ENCODE measurements at regions not wholly inside any gene's neighbourhood (a gene's known extent, or its start where the extent isn't known, plus 50 kb on each side); places are given as distances from the start of the nearest gene placed in this dataset.

DNA sequence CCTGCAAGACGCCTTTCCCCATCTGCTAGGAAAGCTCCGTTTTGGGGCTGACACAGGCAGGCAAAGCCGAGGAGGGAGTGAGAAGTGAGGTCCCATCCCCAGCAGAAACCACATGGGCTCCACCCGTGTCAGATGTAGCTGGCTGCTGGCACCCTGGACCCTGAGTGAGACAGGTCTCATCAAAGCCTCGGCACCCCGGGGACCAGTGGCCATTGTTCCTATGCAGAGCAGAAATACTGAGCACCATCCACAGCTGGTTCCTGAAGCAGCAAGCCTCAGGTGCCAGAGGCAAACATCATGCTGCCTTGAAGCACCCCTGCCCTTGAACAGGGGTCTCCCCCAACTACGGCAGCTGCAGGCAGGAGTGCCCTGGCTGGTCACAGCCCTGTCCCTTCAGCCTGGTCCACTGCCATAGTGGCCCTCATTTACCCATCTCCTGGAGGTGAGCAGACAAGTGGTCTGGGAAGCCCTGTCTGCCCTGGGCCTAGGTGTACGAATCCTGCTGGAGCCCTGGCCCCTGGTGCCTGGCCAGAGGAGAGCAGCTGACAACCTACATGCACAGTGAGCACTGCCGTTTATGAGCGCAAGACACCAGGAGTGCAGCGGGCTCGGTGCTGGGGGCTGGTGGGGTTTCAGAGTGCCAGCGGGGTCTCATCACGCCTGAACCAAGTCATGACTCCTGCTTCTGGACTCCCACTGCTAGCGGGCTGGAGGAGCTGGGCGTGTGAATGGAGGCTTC is 289.8 kb upstream of the RTL1 start:
- Histone ChIP-seq H3K9me3 (ENCODE audit: low read length) (no peaks in the 10 kb centered on the region), H3K27me3 (ENCODE audit: insufficient read depth, low read length, poor library complexity, severe bottlenecking) (no peaks in the 10 kb centered on the region), H3K4me3 (ENCODE audit: low read length) (no peak overlapping the region), H3K36me3 (ENCODE audit: insufficient read depth, low read length) (no peaks in the 10 kb centered on the region), H3K4me1 (ENCODE audit: insufficient read depth, low read length) (no peaks in the 10 kb centered on the region), H3K27ac (ENCODE audit: low read depth, low read length) (no peak overlapping the region)
- H3K4me3 Mint-ChIP-seq, result no peak overlapping the region
- no peaks in the 10 kb centered on the region for H3K9me3 Mint-ChIP-seq
- POLR2A ChIA-PET, result no interaction called here
- no peak overlapping the region for H3K27ac Mint-ChIP-seq
- H3K36me3 Mint-ChIP-seq, result peaks cover 0 to 1% (median 0%) of the 10 kb centered on the region in 3 donors
- H3K4me1 Mint-ChIP-seq, result no peaks in the 10 kb centered on the region
- CTCF ChIA-PET, result no interaction called here
- H3K27me3 Mint-ChIP-seq, result peaks cover 0 to 2% of the 10 kb centered on the region in 2 donors
- DNase-seq, result no peak

DNA sequence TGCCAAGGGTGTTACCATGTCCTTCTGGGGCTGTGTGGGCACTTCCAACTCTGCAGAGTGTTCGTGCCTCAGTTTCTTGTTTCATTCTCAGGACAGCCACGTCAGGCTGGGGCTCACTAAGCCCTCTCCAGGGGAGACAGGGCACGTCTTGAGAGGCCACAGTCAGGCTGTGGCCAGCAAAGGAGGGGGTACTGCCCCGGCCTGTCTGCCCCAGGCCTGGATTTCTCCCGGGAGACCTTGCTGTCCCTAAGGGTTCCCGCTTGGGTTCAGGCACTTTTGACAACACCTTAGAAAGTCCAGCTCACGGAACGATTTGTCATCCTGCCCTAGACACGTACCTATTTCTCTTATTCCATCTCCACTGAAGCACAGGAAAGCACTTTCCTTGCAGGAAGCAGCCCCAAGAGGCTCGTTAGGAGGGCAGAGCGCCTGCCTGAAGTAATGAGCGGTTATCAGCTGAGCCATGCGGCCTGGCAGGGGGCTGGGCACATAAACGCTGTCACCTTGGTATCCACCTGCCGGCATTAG is 290.4 kb upstream of the RTL1 start:
- CTCF ChIA-PET, result no interaction called here
- no peak for DNase-seq
- H3K27ac Mint-ChIP-seq, result no peak overlapping the region
- Histone ChIP-seq H3K9me3 (ENCODE audit: low read length) (no peaks in the 10 kb centered on the region), H3K27ac (ENCODE audit: low read depth, low read length) (no peak overlapping the region), H3K27me3 (ENCODE audit: insufficient read depth, low read length, poor library complexity, severe bottlenecking) (no peaks in the 10 kb centered on the region), H3K36me3 (ENCODE audit: insufficient read depth, low read length) (no peaks in the 10 kb centered on the region), H3K4me1 (ENCODE audit: insufficient read depth, low read length) (no peaks in the 10 kb centered on the region), H3K4me3 (ENCODE audit: low read length) (no peak overlapping the region)
- no peaks in the 10 kb centered on the region for H3K27me3 Mint-ChIP-seq
- no peak overlapping the region for H3K4me3 Mint-ChIP-seq
- no peaks in the 10 kb centered on the region for H3K9me3 Mint-ChIP-seq
- H3K36me3 Mint-ChIP-seq, result peaks cover 0 to 1% (median 0%) of the 10 kb centered on the region in 3 donors
- H3K4me1 Mint-ChIP-seq, result no peaks in the 10 kb centered on the region
- POLR2A ChIA-PET, result no interaction called here

DNA sequence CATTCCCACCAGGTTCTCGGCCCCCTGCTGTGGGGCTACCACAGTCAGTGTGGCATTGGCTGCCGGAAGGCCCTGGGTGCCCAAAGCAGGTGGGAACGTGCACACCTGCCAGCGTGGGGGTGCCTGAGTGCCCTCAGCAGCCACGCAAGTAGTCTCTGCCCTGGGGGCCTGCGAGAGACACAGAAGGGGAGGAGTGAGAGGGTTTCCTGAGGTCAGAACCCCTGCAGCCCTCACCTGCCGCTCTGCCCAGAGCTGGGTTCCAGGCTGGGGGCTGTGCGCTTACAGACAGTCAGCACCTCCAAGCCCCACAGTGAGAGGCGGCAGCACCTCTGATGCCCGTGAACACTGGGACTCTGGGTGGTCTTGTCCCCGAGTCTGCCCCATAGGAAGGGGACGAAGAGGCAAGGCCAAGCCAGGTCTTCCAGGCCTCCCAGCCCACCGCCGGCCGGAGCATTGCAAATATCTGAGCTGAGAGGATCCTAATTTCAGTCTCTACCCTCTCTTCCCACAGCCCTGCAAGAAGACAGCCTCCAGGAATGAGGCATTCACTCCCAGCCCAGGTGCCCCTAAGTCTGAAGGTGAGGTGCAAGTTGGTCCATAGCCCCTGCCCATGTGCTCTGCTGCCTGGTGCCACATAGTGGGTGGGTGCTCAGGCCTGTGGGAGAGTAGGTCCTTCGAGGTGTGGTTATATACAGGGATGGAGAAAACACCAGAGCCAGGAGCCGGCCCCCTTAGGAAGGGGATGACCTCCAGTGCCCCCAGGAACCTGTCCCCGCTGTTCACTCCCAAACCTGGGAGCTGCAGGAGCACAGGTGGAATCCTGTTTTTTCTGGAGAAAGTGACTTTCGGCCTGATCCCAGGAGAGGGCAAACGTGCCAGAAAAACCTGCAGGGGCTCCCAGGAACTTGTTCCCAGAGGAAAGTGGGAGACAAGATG is 291.1 kb upstream of the RTL1 start:
- CTCF ChIA-PET, result no interaction called here
- Mint-ChIP-seq H3K9me3 (no peaks in the 10 kb centered on the region), H3K27me3 (no peaks in the 10 kb centered on the region), H3K4me1 (no peaks in the 10 kb centered on the region), H3K36me3 (peaks cover 0 to 1% (median 0%) of the 10 kb centered on the region in 3 donors), H3K4me3 (no peak overlapping the region), H3K27ac (no peak overlapping the region)
- H3K9me3 ChIP-seq (ENCODE audit: low read length), result no peaks in the 10 kb centered on the region
- POLR2A ChIA-PET, result no interaction called here
- DNase-seq, result no peak
- H3K36me3 ChIP-seq (ENCODE audit: insufficient read depth, low read length), result no peaks in the 10 kb centered on the region
- no peaks in the 10 kb centered on the region for H3K27me3 ChIP-seq (ENCODE audit: insufficient read depth, low read length, poor library complexity, severe bottlenecking)
- H3K4me3 ChIP-seq (ENCODE audit: low read length), result no peak overlapping the region
- no peaks in the 10 kb centered on the region for H3K4me1 ChIP-seq (ENCODE audit: insufficient read depth, low read length)
- H3K27ac ChIP-seq (ENCODE audit: low read depth, low read length), result no peak overlapping the region

DNA sequence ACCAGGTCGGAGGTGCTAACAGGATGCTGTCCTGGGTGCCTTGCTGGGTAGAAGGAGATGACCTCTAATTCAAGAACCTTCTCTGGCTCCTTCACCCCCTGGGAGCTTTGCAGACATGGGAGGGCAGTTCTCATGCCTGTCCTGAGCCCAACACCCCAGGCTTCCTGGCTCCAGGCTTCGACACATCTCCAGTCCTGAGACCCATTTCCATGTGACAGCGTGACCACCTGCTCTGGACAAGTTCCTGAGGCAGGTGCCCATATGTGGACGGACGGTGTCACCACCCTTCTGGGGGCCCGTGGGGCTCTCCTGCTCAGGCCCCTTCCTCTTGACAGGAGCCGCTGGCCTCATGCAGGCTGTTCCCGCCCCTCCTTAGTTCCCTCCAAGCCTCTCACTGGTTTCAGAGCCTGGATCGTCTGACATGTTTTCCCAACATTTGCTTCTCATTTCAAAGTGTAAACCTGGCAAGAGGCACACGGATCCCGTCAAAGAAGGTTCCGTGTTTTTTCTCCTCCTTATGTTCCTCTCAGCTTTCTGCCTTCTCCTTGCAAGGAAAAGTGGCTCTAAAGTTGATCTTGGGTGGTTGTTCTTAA is 291.9 kb upstream of the RTL1 start:
- ChIA-PET CTCF (no interaction called here), POLR2A (no interaction called here)
- H3K4me3 Mint-ChIP-seq, result no peak overlapping the region
- Histone ChIP-seq H3K4me3 (ENCODE audit: low read length) (no peak overlapping the region), H3K9me3 (ENCODE audit: low read length) (no peaks in the 10 kb centered on the region), H3K27me3 (ENCODE audit: insufficient read depth, low read length, poor library complexity, severe bottlenecking) (no peaks in the 10 kb centered on the region), H3K4me1 (ENCODE audit: insufficient read depth, low read length) (no peaks in the 10 kb centered on the region), H3K27ac (ENCODE audit: low read depth, low read length) (no peak overlapping the region), H3K36me3 (ENCODE audit: insufficient read depth, low read length) (no peaks in the 10 kb centered on the region)
- H3K27me3 Mint-ChIP-seq, result no peaks in the 10 kb centered on the region
- no peak for DNase-seq
- no peak overlapping the region for H3K27ac Mint-ChIP-seq
- H3K36me3 Mint-ChIP-seq, result no peaks in the 10 kb centered on the region
- H3K4me1 Mint-ChIP-seq, result no peaks in the 10 kb centered on the region
- no peaks in the 10 kb centered on the region for H3K9me3 Mint-ChIP-seq

DNA sequence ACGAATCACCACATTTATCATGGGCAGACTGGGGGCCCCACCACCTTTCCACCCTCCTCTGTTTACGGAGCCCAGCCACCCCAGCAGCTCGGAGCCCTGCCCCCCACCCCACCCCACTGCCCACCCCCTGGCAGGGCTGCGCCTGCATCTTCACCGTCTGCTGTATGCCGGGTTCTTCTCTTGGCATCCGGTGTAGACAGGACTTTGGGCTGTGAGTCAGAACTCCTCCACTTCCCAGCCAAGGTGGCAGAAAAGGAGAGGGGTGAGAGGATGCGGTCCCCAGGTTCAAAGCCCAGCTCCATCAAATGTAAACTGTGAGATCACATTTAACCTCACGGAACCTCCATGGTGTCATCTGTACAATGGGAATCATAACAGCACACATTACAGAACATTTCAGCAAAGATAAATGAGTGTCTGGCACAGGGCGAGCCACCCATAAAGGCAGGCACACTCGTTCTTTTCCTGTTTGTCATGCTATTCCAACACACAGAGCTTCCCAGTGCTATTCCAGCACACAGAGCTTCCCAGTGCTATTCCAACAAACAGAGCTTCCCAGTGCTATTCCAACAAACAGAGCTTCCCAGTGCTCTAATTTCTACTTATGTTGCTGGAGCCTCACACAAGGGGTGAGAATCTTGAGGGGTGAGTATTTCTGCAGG is 292.7 kb upstream of the RTL1 start:
- H3K27me3 Mint-ChIP-seq, result no peaks in the 10 kb centered on the region
- H3K27ac Mint-ChIP-seq, result no peak overlapping the region
- no peaks in the 10 kb centered on the region for H3K4me1 ChIP-seq (ENCODE audit: insufficient read depth, low read length)
- POLR2A ChIA-PET, result no interaction called here
- H3K4me1 Mint-ChIP-seq, result no peaks in the 10 kb centered on the region
- H3K9me3 Mint-ChIP-seq, result no peaks in the 10 kb centered on the region
- H3K36me3 Mint-ChIP-seq, result no peaks in the 10 kb centered on the region
- no peaks in the 10 kb centered on the region for H3K27me3 ChIP-seq (ENCODE audit: insufficient read depth, low read length, poor library complexity, severe bottlenecking)
- H3K27ac ChIP-seq (ENCODE audit: low read depth, low read length), result no peak overlapping the region
- DNase-seq, result no peak
- H3K9me3 ChIP-seq (ENCODE audit: low read length), result no peaks in the 10 kb centered on the region
- CTCF ChIA-PET, result no interaction called here
- H3K36me3 ChIP-seq (ENCODE audit: insufficient read depth, low read length), result no peaks in the 10 kb centered on the region
- no peak overlapping the region for H3K4me3 Mint-ChIP-seq
- no peak overlapping the region for H3K4me3 ChIP-seq (ENCODE audit: low read length)

DNA sequence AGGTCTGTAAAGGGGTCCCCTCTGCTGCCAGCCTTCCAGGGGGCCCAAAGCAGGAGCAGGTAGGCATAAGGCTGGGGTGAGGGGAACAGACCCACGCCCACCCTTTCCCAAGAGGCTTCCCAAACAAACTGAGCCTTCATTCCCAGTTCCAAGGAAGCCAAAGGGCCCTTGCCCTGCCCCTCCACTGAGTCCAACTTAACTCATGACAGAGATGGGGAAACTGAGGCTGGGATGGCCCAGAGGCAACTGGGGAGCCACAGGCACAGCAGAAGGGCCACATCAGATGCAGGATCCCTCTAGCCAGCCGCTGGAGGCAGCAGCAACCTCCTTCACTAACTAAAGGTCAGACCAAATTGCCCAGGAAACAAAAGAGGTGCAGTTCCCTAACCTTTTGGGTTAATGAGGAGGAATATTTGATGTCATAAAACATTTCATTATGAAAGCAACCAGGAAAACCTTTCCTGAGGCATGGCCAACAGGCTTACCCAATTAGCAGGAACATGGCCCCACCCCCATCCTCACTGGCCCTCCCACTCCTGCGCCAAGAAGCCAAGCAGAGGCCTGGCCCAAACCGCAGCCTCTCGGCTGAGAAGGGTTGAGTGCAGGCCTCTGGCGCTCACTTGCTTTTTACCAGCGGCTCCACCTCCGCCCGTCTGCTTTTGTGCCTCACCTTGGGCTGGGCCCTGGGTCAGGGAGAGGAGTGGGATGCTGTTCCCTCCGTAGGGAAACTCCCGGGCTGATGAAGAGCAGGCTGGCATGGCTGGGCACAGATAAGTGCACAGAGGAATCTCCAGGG is 293.5 kb upstream of the RTL1 start:
- CTCF ChIA-PET, result no interaction called here
- H3K9me3 ChIP-seq (ENCODE audit: low read length), result no peaks in the 10 kb centered on the region
- Mint-ChIP-seq H3K4me1 (no peaks in the 10 kb centered on the region), H3K9me3 (no peaks in the 10 kb centered on the region), H3K36me3 (no peaks in the 10 kb centered on the region), H3K27me3 (no peaks in the 10 kb centered on the region), H3K27ac (no peak overlapping the region), H3K4me3 (no peak overlapping the region)
- no peak overlapping the region for H3K4me3 ChIP-seq (ENCODE audit: low read length)
- H3K4me1 ChIP-seq (ENCODE audit: insufficient read depth, low read length), result no peaks in the 10 kb centered on the region
- POLR2A ChIA-PET, result no interaction called here
- H3K27ac ChIP-seq (ENCODE audit: low read depth, low read length), result no peak overlapping the region
- no peaks in the 10 kb centered on the region for H3K27me3 ChIP-seq (ENCODE audit: insufficient read depth, low read length, poor library complexity, severe bottlenecking)
- no peaks in the 10 kb centered on the region for H3K36me3 ChIP-seq (ENCODE audit: insufficient read depth, low read length)
- DNase-seq, result no peak

DNA sequence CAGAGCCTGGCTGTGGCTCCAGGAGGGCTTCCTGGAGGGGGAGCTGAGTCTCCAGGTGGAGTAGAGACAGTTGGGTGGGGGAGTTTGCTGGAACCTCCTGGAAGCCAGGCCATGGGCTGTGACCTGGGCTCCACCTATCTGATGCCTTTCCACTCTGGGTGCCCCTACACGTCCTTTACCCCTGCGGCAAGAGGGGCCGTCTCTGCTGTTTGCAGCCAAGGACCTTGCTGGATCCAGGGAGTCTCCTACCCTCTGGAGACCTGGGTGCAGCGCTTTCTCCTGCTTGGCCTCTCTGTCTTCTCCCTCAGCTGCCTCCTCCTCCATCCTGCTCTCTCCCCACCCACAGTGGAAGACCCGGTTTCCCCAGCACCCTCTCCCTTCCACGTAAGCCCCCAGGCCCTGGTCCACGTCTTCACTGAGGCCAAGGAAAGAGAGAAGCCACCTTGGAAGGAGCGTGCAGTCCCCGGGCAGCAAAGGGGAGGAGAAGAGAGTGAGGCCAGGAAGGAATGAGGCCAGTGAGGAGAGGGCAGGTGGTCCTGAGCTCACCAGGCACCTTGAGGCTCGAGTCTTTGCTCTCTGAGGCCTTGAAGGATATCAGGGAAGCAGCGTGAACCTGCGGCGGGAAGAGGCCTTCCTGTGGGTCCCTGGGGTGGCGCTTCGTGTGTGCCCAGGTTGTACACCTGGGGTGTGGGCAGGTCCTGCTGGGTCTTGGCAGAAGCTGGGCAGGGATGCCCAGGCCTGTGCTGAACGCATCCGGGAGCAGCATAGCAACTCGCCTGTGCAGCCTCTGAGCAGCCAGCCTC is 294.3 kb upstream of the RTL1 start:
- no peaks in the 10 kb centered on the region for H3K4me1 ChIP-seq (ENCODE audit: insufficient read depth, low read length)
- DNase-seq, result no peak
- H3K4me3 ChIP-seq (ENCODE audit: low read length), result no peak overlapping the region
- H3K36me3 Mint-ChIP-seq, result no peaks in the 10 kb centered on the region
- no peaks in the 10 kb centered on the region for H3K36me3 ChIP-seq (ENCODE audit: insufficient read depth, low read length)
- H3K27ac Mint-ChIP-seq, result no peak overlapping the region
- no peak overlapping the region for H3K4me3 Mint-ChIP-seq
- ChIA-PET CTCF (no interaction called here), POLR2A (no interaction called here)
- no peaks in the 10 kb centered on the region for H3K27me3 Mint-ChIP-seq
- no peak overlapping the region for H3K27ac ChIP-seq (ENCODE audit: low read depth, low read length)
- H3K9me3 ChIP-seq (ENCODE audit: low read length), result no peaks in the 10 kb centered on the region
- H3K9me3 Mint-ChIP-seq, result no peaks in the 10 kb centered on the region
- H3K4me1 Mint-ChIP-seq, result no peaks in the 10 kb centered on the region
- no peaks in the 10 kb centered on the region for H3K27me3 ChIP-seq (ENCODE audit: insufficient read depth, low read length, poor library complexity, severe bottlenecking)
